ENCODE measurements at regions not wholly inside any gene's neighbourhood (a gene's known extent, or its start where the extent isn't known, plus 50 kb on each side); places are given as distances from the start of the nearest gene placed in this dataset.

GRCh38 chr13:79777504-79777903, 296.5 kb downstream of the NDFIP2 start:
- H3K36me3 ChIP-seq (ENCODE audit: control insufficient read depth, low read depth, low read length): no peaks in the 10 kb centered on the region
- H3K9ac ChIP-seq (ENCODE audit: low read length): no peak overlapping the region
- H3K4me1 ChIP-seq (ENCODE audit: control insufficient read depth, low read depth, low read length): peaks cover 39% of the 10 kb centered on the region
- H3K27ac ChIP-seq (ENCODE audit: low read length): no peak overlapping the region
- H3K27me3 ChIP-seq (ENCODE audit: control insufficient read depth, insufficient read depth, low read length): no peaks in the 10 kb centered on the region
- no peak overlapping the region for H3K4me3 ChIP-seq (ENCODE audit: low read length)
- no peaks in the 10 kb centered on the region for H3K9me3 ChIP-seq (ENCODE audit: control insufficient read depth, low read depth, low read length)

- Histone ChIP-seq H3K27me3 (ENCODE audit: control insufficient read depth, insufficient read depth, low read length) (no peaks in the 10 kb centered on the region), H3K4me3 (ENCODE audit: low read length) (no peak overlapping the region), H3K36me3 (ENCODE audit: control insufficient read depth, low read depth, low read length) (no peaks in the 10 kb centered on the region), H3K9me3 (ENCODE audit: control insufficient read depth, low read depth, low read length) (peaks cover under 1% of the 10 kb centered on the region), H3K27ac (ENCODE audit: low read length) (no peak overlapping the region), H3K9ac (ENCODE audit: low read length) (no peak overlapping the region), H3K4me1 (ENCODE audit: control insufficient read depth, low read depth, low read length) (peaks cover 31% of the 10 kb centered on the region)
These were observed 295.8 kb downstream of the NDFIP2 start for GRCh38 chr13:79776531-79777295.

- peaks cover 26% of the 10 kb centered on the region for H3K4me1 ChIP-seq (ENCODE audit: control insufficient read depth, low read depth, low read length)
- H3K9ac ChIP-seq (ENCODE audit: low read length): no peak overlapping the region
- H3K4me3 ChIP-seq (ENCODE audit: low read length): no peak overlapping the region
- peaks cover 4% of the 10 kb centered on the region for H3K9me3 ChIP-seq (ENCODE audit: control insufficient read depth, low read depth, low read length)
- no peaks in the 10 kb centered on the region for H3K27me3 ChIP-seq (ENCODE audit: control insufficient read depth, insufficient read depth, low read length)
- H3K36me3 ChIP-seq (ENCODE audit: control insufficient read depth, low read depth, low read length): no peaks in the 10 kb centered on the region
- no peak overlapping the region for H3K27ac ChIP-seq (ENCODE audit: low read length)
These were observed 294.9 kb downstream of the NDFIP2 start for GRCh38 chr13:79775830-79776229.

DNA sequence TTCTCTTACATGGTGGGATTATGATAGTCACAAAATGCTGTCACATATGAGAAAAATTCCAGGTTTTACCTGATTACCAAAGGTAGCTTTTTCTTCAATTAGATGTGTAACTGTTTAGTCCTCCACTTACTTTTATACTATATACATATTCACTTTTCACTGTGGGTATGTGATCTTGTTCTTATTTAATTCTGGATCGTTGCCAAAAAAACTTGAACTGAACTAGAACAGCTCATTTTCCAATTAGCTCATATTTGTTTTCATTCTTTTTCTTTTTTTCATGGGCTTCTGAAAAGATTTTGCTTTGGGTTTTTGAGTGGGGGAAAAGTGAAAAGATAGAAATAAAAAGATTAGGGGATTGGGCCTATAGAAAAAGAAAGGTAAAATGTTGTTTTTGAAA, 291.9 kb downstream of the NDFIP2 start:
- Histone ChIP-seq H3K9ac (ENCODE audit: low read length) (no peak overlapping the region), H3K36me3 (ENCODE audit: control insufficient read depth, low read depth, low read length) (no peaks in the 10 kb centered on the region), H3K4me1 (ENCODE audit: control insufficient read depth, low read depth, low read length) (peaks cover 13% of the 10 kb centered on the region), H3K27ac (ENCODE audit: low read length) (no peak overlapping the region), H3K9me3 (ENCODE audit: control insufficient read depth, low read depth, low read length) (peaks cover 4% of the 10 kb centered on the region), H3K4me3 (ENCODE audit: low read length) (no peak overlapping the region), H3K27me3 (ENCODE audit: control insufficient read depth, insufficient read depth, low read length) (no peaks in the 10 kb centered on the region)

DNA sequence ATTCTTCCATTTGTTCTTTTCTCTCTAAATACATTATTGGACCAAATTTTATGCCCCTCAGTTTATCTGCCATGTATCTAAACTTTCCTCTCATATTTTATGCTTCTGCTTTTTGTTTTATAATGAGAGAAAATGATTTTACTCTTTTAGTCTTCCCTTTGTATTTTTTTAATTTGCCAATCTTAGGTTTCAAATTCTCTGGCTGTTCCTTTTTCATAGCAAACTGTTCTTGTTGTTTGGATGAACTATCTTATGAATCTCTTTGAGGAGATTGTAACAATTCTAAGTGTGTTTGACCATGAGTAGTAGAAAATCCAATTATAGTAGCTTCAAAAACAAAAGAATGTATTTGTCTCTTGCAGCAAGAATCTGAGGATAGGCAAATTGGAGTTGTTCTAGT, 290.5 kb downstream of the NDFIP2 start:
- Histone ChIP-seq H3K9me3 (ENCODE audit: control insufficient read depth, low read depth, low read length) (peaks cover 4% of the 10 kb centered on the region), H3K4me1 (ENCODE audit: control insufficient read depth, low read depth, low read length) (peaks cover 9% of the 10 kb centered on the region), H3K27ac (ENCODE audit: low read length) (no peak overlapping the region), H3K36me3 (ENCODE audit: control insufficient read depth, low read depth, low read length) (no peaks in the 10 kb centered on the region), H3K4me3 (ENCODE audit: low read length) (no peak overlapping the region), H3K27me3 (ENCODE audit: control insufficient read depth, insufficient read depth, low read length) (no peaks in the 10 kb centered on the region), H3K9ac (ENCODE audit: low read length) (no peak overlapping the region)

- Histone ChIP-seq H3K4me1 (ENCODE audit: control insufficient read depth, low read depth, low read length) (no peaks in the 10 kb centered on the region), H3K27ac (ENCODE audit: low read length) (no peak overlapping the region)
These were observed 289.1 kb downstream of the NDFIP2 start for GRCh38 chr13:79770056-79770455.

GRCh38 chr13:79767126-79767525, 286.2 kb downstream of the NDFIP2 start:
- Histone ChIP-seq H3K9ac (ENCODE audit: low read length) (no peak overlapping the region), H3K4me3 (ENCODE audit: low read length) (no peak overlapping the region), H3K36me3 (ENCODE audit: control insufficient read depth, low read depth, low read length) (no peaks in the 10 kb centered on the region), H3K4me1 (ENCODE audit: control insufficient read depth, low read depth, low read length) (no peaks in the 10 kb centered on the region), H3K9me3 (ENCODE audit: control insufficient read depth, low read depth, low read length) (peaks cover 4% of the 10 kb centered on the region), H3K27me3 (ENCODE audit: control insufficient read depth, insufficient read depth, low read length) (no peaks in the 10 kb centered on the region), H3K27ac (ENCODE audit: low read length) (no peak overlapping the region)

More at GRCh38 chr13:79770056-79770455, 289.1 kb downstream of the NDFIP2 start:
- no peaks in the 10 kb centered on the region for H3K36me3 ChIP-seq (ENCODE audit: control insufficient read depth, low read depth, low read length)
- no peaks in the 10 kb centered on the region for H3K27me3 ChIP-seq (ENCODE audit: control insufficient read depth, insufficient read depth, low read length)
- no peak overlapping the region for H3K9ac ChIP-seq (ENCODE audit: low read length)
- H3K9me3 ChIP-seq (ENCODE audit: control insufficient read depth, low read depth, low read length): peaks cover 4% of the 10 kb centered on the region
- H3K4me3 ChIP-seq (ENCODE audit: low read length): no peak overlapping the region

GRCh38 chr13:79765331-79765730, 284.4 kb downstream of the NDFIP2 start:
- H3K36me3 ChIP-seq (ENCODE audit: control insufficient read depth, low read depth, low read length): no peaks in the 10 kb centered on the region
- H3K27me3 ChIP-seq (ENCODE audit: control insufficient read depth, insufficient read depth, low read length): no peaks in the 10 kb centered on the region
- H3K27ac ChIP-seq (ENCODE audit: low read length): no peak overlapping the region
- H3K4me3 ChIP-seq (ENCODE audit: low read length): no peak overlapping the region
- no peaks in the 10 kb centered on the region for H3K4me1 ChIP-seq (ENCODE audit: control insufficient read depth, low read depth, low read length)
- peaks cover 4% of the 10 kb centered on the region for H3K9me3 ChIP-seq (ENCODE audit: control insufficient read depth, low read depth, low read length)
- no peak overlapping the region for H3K9ac ChIP-seq (ENCODE audit: low read length)

DNA sequence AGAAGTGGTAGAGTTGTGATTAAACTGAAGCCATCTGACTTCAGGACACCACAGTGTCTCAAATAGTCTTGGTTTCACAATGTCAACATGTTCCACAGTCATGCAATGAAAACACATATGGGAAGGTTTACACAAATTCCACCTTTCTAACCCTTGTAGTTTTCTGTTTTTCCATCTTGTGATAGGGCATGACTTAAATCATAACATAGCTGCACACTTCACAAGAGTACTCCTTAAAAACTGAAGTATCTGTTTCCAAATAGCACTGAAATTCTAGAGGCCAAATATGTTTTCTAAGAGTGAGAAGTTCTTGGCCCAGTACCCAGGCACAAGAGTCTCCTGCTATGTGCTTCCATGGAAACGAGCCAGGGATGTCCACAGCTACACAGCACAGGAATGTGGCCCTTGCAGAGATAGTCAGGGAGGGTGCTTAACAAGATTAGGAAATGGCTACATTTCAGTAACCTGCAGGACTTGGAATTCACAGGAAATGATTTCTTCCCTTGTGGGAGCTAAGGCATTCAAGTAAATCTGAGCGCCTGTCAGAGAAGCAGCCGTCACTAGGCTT, 269.1 kb downstream of the NDFIP2 start:
- H3K4me1 ChIP-seq (ENCODE audit: control insufficient read depth, low read depth, low read length): peaks cover 7% of the 10 kb centered on the region
- H3K27me3 ChIP-seq (ENCODE audit: control insufficient read depth, insufficient read depth, low read length): no peaks in the 10 kb centered on the region
- no peak overlapping the region for H3K4me3 ChIP-seq (ENCODE audit: low read length)
- H3K9me3 ChIP-seq (ENCODE audit: control insufficient read depth, low read depth, low read length): no peaks in the 10 kb centered on the region
- H3K27ac ChIP-seq (ENCODE audit: low read length): no peak overlapping the region
- H3K36me3 ChIP-seq (ENCODE audit: control insufficient read depth, low read depth, low read length): no peaks in the 10 kb centered on the region
- no peak overlapping the region for H3K9ac ChIP-seq (ENCODE audit: low read length)

DNA sequence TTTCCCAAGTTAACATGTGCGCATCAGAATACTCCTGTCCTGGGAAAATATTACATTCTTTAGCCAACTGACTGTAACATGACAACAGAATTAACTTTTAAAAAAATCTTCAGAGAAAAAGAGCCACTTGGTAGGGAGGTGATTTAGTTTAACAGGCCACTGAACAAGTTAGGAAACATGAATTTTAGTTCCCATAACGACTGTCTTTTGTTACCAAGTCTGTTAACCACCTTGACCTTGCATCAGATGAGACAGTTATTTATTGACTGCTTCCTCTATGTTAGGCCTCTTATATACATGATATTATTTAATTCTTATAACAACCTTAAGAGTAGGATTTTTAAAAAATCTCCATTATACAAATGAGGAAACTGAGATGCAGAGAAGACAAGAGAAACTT, 268.6 kb downstream of the NDFIP2 start:
- H3K27ac ChIP-seq (ENCODE audit: low read length): no peak overlapping the region
- no peaks in the 10 kb centered on the region for H3K9me3 ChIP-seq (ENCODE audit: control insufficient read depth, low read depth, low read length)
- H3K27me3 ChIP-seq (ENCODE audit: control insufficient read depth, insufficient read depth, low read length): no peaks in the 10 kb centered on the region
- H3K4me1 ChIP-seq (ENCODE audit: control insufficient read depth, low read depth, low read length): peaks cover 7% of the 10 kb centered on the region
- H3K4me3 ChIP-seq (ENCODE audit: low read length): no peak overlapping the region
- no peaks in the 10 kb centered on the region for H3K36me3 ChIP-seq (ENCODE audit: control insufficient read depth, low read depth, low read length)
- no peak overlapping the region for H3K9ac ChIP-seq (ENCODE audit: low read length)

GRCh38 chr13:79745081-79745480, 264.1 kb downstream of the NDFIP2 start:
- H3K27me3 ChIP-seq (ENCODE audit: control insufficient read depth, insufficient read depth, low read length): no peaks in the 10 kb centered on the region
- peaks cover 3% of the 10 kb centered on the region for H3K4me1 ChIP-seq (ENCODE audit: control insufficient read depth, low read depth, low read length)
- H3K9ac ChIP-seq (ENCODE audit: low read length): no peak overlapping the region
- H3K36me3 ChIP-seq (ENCODE audit: control insufficient read depth, low read depth, low read length): no peaks in the 10 kb centered on the region
- H3K4me3 ChIP-seq (ENCODE audit: low read length): no peak overlapping the region
- H3K27ac ChIP-seq (ENCODE audit: low read length): no peak overlapping the region
- H3K9me3 ChIP-seq (ENCODE audit: control insufficient read depth, low read depth, low read length): no peaks in the 10 kb centered on the region

- H3K9ac ChIP-seq (ENCODE audit: low read length): no peak overlapping the region
- no peaks in the 10 kb centered on the region for H3K36me3 ChIP-seq (ENCODE audit: control insufficient read depth, low read depth, low read length)
- no peak overlapping the region for H3K4me3 ChIP-seq (ENCODE audit: low read length)
- H3K27ac ChIP-seq (ENCODE audit: low read length): no peak overlapping the region
- H3K4me1 ChIP-seq (ENCODE audit: control insufficient read depth, low read depth, low read length): no peaks in the 10 kb centered on the region
- no peaks in the 10 kb centered on the region for H3K9me3 ChIP-seq (ENCODE audit: control insufficient read depth, low read depth, low read length)
- no peaks in the 10 kb centered on the region for H3K27me3 ChIP-seq (ENCODE audit: control insufficient read depth, insufficient read depth, low read length)
These were observed 262.0 kb downstream of the NDFIP2 start for GRCh38 chr13:79742923-79743322.
